IPS-18a (cell line): ENCODE measurements at regions not wholly inside any gene's neighbourhood (a gene's known extent, or its start where the extent isn't known, plus 50 kb on each side); places are given as distances from the start of the nearest gene placed in this dataset.

Experiments
- H3K27ac ChIP-seq: one replicate; pipeline ENCODE4 v1.5.1; 2013; ENCODE audit warnings: low read length
- H3K27me3 ChIP-seq: one replicate; pipeline ENCODE4 v1.6.1; 2013; ENCODE audit warnings: mild to moderate bottlenecking, low read length; ENCODE audit not compliant: control insufficient read depth, insufficient read depth
- H3K36me3 ChIP-seq: one replicate; pipeline ENCODE4 v1.6.1; 2013; ENCODE audit warnings: low read depth, low read length; ENCODE audit not compliant: control insufficient read depth
- H3K4me1 ChIP-seq: one replicate; pipeline ENCODE4 v1.6.1; 2013; ENCODE audit warnings: low read depth, low read length; ENCODE audit not compliant: control insufficient read depth
- H3K4me3 ChIP-seq: one replicate; pipeline ENCODE4 v1.5.1; 2013; ENCODE audit warnings: low read length
- H3K9ac ChIP-seq: one replicate; pipeline ENCODE4 v1.6.1; 2013; ENCODE audit warnings: mild to moderate bottlenecking, low read length, moderate library complexity
- H3K9me3 ChIP-seq: one replicate; pipeline ENCODE4 v1.6.1; 2013; ENCODE audit warnings: low read depth, low read length; ENCODE audit not compliant: control insufficient read depth

- H3K36me3 ChIP-seq, result no peaks in the 10 kb centered on the region
- H3K4me1 ChIP-seq, result peaks cover 8% of the 10 kb centered on the region
- no peaks in the 10 kb centered on the region for H3K27me3 ChIP-seq
- no peak overlapping the region for H3K9ac ChIP-seq
- no peak overlapping the region for H3K27ac ChIP-seq
- H3K4me3 ChIP-seq, result no peak overlapping the region
- no peaks in the 10 kb centered on the region for H3K9me3 ChIP-seq
Observed at GRCh38 chr20:40738976-40739375, 49.9 kb upstream of the MAFB start.

- no peak overlapping the region for H3K9ac ChIP-seq
- no peaks in the 10 kb centered on the region for H3K9me3 ChIP-seq
- peaks cover 8% of the 10 kb centered on the region for H3K4me1 ChIP-seq
- no peaks in the 10 kb centered on the region for H3K27me3 ChIP-seq
- no peak overlapping the region for H3K4me3 ChIP-seq
- no peak overlapping the region for H3K27ac ChIP-seq
- H3K36me3 ChIP-seq, result no peaks in the 10 kb centered on the region
Observed at GRCh38 chr20:40739841-40740240, 50.8 kb upstream of the MAFB start.

DNA sequence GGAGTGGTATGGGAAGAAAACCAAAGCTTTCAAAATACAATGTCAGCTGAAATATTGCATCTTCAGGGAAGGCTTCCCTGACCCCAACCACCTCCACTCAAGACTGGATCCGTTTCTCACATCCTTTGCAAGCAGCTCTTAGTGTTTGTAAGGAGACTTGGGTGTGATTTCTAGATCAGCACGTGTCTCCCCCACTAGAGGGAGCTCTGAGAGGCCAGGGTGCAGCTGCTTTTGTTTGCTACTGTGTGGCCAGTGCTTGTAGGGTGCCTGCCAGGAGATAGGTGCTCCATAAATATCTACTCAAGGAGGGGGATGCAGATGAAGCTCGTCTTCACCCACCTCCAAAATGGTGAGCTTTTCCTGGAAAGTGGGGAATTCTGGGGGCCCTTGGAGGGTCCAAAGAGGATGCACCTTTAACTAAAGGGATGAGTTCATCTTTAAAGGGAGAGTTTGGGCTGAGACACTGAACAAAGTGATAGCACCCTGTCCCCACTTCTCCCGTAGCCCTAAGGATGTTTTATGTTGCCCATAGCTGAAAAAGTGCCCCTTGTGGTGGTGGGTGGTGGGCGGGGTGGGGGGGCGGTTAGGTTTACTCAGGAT lies 52.6 kb upstream of the MAFB start:
- no peaks in the 10 kb centered on the region for H3K36me3 ChIP-seq
- peaks cover 8% of the 10 kb centered on the region for H3K4me1 ChIP-seq
- H3K9ac ChIP-seq, result no peak overlapping the region
- H3K4me3 ChIP-seq, result no peak overlapping the region
- H3K9me3 ChIP-seq, result no peaks in the 10 kb centered on the region
- no peaks in the 10 kb centered on the region for H3K27me3 ChIP-seq
- H3K27ac ChIP-seq, result no peak overlapping the region

GRCh38 chr20:40743141-40743775 lies 54.2 kb upstream of the MAFB start:
- Histone ChIP-seq H3K4me3 (no peak overlapping the region), H3K27me3 (no peaks in the 10 kb centered on the region), H3K4me1 (peaks cover 8% of the 10 kb centered on the region)

GRCh38 chr20:40744072-40744817 lies 55.2 kb upstream of the MAFB start:
- Histone ChIP-seq H3K27ac (no peak overlapping the region), H3K9ac (no peak overlapping the region), H3K36me3 (no peaks in the 10 kb centered on the region), H3K4me1 (no peaks in the 10 kb centered on the region), H3K27me3 (no peaks in the 10 kb centered on the region), H3K4me3 (no peak overlapping the region), H3K9me3 (no peaks in the 10 kb centered on the region)

More at GRCh38 chr20:40743141-40743775, 54.2 kb upstream of the MAFB start:
- H3K9ac ChIP-seq, result no peak overlapping the region
- H3K9me3 ChIP-seq, result no peaks in the 10 kb centered on the region
- no peaks in the 10 kb centered on the region for H3K36me3 ChIP-seq
- H3K27ac ChIP-seq, result no peak overlapping the region

- Histone ChIP-seq H3K27me3 (no peaks in the 10 kb centered on the region), H3K4me3 (no peak overlapping the region), H3K27ac (no peak overlapping the region), H3K4me1 (no peaks in the 10 kb centered on the region), H3K9me3 (no peaks in the 10 kb centered on the region), H3K9ac (no peak overlapping the region), H3K36me3 (no peaks in the 10 kb centered on the region)
Observed at GRCh38 chr20:40744818-40745175, 55.8 kb upstream of the MAFB start.

DNA sequence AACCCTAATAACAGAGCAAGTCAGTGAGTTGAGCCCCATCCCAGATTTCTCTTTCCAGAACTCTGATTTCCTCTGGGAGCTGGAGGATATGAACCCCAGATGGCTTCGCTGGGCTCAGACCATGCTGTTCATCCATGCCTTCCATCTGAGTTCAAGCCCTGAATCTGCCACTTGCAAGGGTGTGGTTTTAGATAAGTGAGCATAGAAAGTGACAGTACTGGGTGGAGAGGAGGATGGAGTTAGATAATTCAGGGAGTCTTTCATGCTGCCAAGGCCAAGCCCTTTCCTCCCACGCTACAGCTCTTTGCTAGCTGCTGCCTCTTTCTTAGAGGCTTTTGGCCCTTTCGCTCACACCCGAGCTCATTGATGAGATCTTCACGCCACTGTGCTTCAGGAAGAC lies 57.2 kb upstream of the MAFB start:
- H3K27ac ChIP-seq, result no peak overlapping the region
- no peaks in the 10 kb centered on the region for H3K4me1 ChIP-seq
- H3K36me3 ChIP-seq, result no peaks in the 10 kb centered on the region
- H3K27me3 ChIP-seq, result no peaks in the 10 kb centered on the region
- no peaks in the 10 kb centered on the region for H3K9me3 ChIP-seq
- no peak overlapping the region for H3K9ac ChIP-seq
- no peak overlapping the region for H3K4me3 ChIP-seq

- Histone ChIP-seq H3K4me3 (no peak overlapping the region), H3K36me3 (no peaks in the 10 kb centered on the region), H3K27me3 (no peaks in the 10 kb centered on the region), H3K27ac (no peak overlapping the region), H3K9ac (no peak overlapping the region), H3K9me3 (no peaks in the 10 kb centered on the region), H3K4me1 (no peaks in the 10 kb centered on the region)
Observed at GRCh38 chr20:40748182-40748581, 59.1 kb upstream of the MAFB start.

DNA sequence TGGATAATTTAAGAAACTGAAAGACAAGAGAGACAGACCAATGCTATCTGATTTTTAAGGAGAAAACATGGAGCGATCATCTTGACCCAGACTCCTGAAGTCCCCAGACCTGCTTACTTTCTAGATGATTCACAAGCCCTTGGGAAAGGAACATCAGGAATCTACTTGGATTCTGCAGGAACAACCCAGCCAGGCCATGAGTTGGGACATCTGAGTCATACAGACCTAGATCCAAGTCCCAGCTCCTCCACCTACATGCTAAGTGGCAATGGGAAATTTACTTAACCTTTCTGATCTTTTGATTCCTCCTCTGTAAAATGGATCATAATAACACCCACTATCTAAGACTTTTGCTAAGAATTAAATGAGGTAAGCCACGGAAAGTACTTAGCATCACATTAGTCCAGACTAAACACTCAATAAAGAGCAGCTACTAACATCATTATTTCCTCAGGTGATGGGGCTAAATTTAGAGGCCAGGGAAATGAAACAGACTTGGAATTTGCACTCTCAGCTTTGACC lies 61.0 kb upstream of the MAFB start:
- Histone ChIP-seq H3K4me1 (no peaks in the 10 kb centered on the region), H3K27ac (no peak overlapping the region), H3K9me3 (no peaks in the 10 kb centered on the region), H3K36me3 (no peaks in the 10 kb centered on the region), H3K27me3 (no peaks in the 10 kb centered on the region), H3K9ac (no peak overlapping the region), H3K4me3 (no peak overlapping the region)

DNA sequence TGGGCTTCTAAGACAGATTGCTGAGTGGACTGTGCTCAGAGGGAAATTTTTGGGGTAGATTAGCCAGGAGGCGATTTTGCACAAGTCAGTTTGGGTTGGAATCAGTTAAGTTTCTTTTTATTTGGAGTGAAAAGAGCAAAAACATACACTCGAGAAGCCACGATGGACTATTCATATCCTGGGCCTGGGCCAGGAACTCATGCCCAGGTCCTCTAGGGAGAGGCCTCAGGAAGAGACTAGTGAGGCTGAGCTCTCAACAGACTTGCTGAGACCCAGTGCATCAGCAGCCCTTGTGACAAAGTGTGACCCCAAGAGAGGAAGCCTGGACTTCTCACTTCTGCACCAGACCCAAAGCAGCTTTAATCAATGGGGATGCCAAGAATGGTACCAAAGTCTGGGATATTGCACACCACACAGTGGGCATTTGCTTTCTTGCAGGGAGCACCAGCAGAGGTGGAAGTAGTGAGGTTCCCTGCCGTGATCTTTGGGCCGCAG lies 61.6 kb upstream of the MAFB start:
- no peaks in the 10 kb centered on the region for H3K36me3 ChIP-seq
- no peak overlapping the region for H3K27ac ChIP-seq
- no peak overlapping the region for H3K4me3 ChIP-seq
- no peaks in the 10 kb centered on the region for H3K9me3 ChIP-seq
- no peaks in the 10 kb centered on the region for H3K27me3 ChIP-seq
- no peaks in the 10 kb centered on the region for H3K4me1 ChIP-seq
- no peak overlapping the region for H3K9ac ChIP-seq

DNA sequence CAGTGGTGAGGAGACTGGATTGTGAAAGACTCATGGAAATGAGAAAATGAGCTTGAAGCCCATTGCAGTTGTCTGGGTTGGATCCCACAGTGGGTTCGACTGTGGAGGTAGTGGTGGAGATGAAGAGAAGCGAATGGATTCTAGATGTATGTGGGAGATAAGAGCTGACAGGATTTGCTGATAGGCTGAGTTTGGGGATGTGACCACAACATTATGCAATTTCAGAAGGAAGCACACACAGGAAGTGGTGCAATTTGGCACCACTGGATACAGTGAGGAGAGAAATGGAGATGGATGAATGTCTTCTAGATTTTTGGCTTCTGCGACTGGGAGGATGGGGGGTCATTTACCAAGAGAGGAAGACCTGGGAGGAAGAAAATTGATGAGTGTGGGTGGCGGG lies 64.4 kb upstream of the MAFB start:
- Histone ChIP-seq H3K4me3 (no peak overlapping the region), H3K27ac (no peak overlapping the region), H3K36me3 (no peaks in the 10 kb centered on the region), H3K9ac (no peak overlapping the region), H3K27me3 (no peaks in the 10 kb centered on the region), H3K9me3 (no peaks in the 10 kb centered on the region), H3K4me1 (no peaks in the 10 kb centered on the region)
